ENCODE measurements at regions not wholly inside any gene's neighbourhood (a gene's known extent, or its start where the extent isn't known, plus 50 kb on each side); places are given as distances from the start of the nearest gene placed in this dataset.

DNA sequence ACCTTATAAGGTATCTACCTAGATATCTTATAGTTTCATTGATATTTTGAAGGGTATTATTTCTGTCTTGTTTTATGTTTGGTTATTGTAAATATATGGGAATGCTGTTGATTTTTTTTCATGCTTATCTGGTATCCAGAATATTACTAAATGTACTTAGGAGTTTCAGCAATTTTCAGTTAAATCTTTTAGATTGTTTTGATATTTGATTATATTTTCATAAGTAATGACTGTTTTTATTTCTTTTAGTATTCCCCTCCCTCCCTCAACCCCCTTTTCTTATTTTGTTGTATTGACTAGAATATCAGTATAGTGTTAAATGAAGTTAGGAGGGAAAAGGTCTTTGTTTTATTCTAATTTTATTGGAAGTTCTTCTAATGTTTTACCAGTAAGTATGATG, 344.4 kb upstream of the PROX1 start:
- no peak for DNase-seq (ENCODE audit: low read depth in 2 of 2)

DNA sequence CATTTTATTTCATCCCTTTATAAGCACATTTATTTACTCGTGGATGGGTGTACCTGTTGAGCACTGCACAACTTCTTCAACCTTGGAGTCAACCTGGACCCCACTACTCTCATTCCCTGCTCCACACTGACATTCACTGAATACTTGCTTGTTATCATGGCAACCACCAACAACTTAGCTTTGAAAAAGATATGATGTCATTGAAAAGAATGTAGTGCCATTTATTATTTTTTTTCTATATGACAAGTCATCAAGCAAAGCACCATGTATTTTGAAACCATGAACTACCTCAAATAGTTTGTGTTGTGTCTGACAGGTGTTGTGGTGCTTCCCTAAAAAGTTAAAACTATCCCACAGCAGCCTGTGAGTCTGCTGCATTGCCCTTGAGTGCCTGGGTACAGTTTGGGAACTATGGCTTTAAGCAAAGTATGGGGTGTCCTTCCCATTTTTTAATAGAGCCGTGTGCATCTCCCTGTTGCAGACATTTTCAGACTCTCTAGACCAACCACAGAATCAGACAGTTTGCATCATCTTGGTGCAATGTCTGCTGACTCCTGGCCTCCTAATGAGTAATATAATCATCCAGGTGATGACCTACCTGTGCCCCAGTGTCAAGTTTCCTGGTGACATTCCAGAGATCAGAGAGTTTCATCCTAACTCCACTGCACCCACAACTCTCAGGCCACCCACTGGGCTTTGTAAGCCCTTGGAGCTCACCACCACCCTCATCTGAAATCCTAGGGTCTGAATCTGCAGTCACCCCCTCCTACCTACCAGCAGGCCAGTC, 339.7 kb upstream of the PROX1 start:
- DNase-seq (ENCODE audit: low read depth in 2 of 2), result no peak

DNA sequence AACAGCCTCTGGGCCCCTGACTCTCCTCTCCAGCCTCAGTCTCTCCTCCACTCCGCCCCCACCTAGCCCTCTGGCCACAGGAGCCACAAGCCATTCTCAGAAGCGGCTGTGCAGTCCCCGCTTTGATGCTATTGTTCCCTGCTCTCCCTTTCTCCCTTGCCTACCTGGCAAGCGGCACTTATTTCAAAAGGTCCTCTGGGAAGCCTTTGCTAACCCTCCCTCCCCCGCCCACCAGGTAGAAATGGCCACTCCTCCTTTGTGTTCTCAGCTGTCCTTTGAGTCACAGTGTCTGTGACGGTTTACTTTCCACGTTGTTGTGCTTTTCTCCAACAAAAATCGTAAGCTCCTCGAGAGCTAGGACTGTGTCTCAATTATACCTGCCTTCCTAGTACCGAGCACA, 338.4 kb upstream of the PROX1 start:
- no peak for DNase-seq (ENCODE audit: low read depth in 2 of 2)

DNA sequence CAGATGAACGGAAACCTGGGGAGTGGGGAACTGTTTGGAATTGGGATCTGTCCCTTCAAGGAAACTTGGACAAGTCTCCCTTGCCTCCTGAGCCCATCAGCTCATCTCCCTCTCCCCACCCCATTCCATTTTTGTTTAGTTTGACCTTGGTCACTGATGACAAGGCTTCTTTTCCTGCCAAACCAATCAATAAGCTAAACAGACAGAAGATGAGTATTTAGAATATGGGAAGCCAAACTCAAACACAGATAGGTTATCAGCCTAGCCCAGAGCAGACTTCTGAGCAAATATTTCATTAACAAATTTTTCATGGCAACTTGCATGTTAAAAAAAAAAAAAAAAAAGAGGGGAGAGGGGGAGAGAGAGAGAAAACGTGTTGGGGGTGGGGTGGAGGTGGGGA, 337.2 kb upstream of the PROX1 start:
- no peak for DNase-seq (ENCODE audit: low read depth in 2 of 2)

DNA sequence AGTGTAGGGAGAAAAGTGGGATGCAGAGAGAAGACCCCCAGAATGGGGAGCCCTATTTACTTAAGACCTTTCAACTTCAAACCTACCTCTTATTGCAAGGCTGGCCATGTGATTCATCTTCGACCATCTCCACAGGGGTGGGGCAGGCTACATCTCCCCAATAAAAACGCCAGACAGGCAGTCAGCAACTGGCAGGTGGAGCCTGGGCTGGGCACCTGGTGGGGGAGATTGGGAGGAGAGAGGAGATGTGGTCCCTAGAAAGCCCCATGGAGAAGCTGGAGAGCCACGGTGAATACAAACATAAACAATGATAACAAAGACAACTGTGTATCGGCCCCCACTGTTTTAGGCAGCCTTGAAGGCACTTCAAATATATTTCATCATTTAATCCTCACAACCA, 336.7 kb upstream of the PROX1 start:
- DNase-seq (ENCODE audit: low read depth in 2 of 2), result no peak

DNA sequence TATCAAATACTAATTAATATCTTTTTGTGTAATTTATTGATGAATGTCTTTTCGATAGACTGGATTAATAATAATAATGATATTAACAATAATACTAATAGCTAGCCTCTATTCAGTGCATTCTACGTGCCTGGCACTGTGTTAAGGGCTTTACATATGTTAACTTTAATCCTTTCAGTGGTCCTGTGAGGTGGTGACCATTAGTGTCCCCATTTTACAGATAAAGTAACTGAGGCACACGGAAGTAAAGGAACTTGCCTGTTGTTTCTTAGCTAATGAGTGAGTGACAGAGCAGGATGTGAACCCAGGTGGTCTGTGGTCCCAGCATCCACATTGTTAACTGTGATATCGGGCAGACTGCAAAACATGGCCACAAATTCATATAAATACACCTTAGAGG, 335.7 kb upstream of the PROX1 start:
- DNase-seq (ENCODE audit: low read depth in 2 of 2), result no peak

DNA sequence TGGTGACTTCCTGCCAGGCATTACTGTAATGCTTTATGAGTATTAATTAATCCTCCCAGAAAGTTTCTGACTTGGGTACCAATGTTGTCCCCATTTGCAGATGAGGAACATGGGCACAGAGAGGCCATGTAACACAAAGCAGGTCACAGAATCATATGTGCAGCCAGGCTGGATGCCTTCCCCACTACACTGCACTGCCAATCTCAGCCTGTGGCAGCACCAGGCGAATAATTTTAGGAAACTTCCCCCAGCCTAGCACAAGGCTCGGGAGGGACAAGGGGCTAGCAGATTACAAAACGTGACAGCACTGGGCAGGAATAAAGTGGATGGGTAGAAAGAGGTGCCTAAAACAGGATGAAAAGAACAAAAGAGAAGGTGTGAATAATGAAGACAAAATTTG, 331.7 kb upstream of the PROX1 start:
- DNase-seq (ENCODE audit: low read depth in 2 of 2), result no peak

DNA sequence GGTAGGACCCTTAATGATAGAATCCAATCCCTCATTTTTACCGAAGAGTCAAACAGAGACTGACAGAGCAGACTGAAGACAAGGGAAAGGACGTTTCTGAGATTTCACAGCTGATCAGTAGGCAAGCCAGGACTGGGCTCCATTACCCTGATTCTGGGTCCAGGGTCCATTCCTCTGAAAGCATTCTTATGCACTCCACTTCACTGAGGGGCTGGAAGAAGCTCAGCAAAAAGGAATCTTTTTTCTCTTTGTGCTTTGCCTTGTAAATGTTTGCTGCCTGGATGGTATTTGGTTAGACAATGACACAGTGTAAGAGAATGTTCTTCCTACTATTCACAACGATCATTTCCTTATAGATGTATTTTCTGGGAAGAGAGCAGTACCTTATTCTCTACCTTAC, 331.3 kb upstream of the PROX1 start:
- no peak for DNase-seq (ENCODE audit: low read depth in 2 of 2)

DNA sequence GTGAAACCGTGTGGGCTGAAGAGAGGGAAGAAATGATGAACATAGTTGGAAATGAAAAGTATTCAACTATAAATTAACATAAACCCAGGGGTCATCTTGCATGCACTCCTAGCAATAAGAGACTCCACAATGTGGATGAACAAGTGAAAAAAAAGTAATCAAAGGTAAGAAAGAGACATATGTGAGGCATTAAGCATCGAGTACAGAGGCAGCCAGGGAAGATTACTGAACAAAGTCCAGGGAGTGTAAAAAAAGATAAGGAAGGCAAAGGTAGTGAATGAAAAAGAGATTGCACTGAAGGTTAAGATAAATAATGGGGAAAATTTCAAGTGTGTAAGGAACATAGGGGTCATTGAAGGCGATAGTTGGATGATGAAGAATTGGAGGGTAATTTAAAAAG, 330.8 kb upstream of the PROX1 start:
- DNase-seq (ENCODE audit: low read depth in 2 of 2), result no peak

DNA sequence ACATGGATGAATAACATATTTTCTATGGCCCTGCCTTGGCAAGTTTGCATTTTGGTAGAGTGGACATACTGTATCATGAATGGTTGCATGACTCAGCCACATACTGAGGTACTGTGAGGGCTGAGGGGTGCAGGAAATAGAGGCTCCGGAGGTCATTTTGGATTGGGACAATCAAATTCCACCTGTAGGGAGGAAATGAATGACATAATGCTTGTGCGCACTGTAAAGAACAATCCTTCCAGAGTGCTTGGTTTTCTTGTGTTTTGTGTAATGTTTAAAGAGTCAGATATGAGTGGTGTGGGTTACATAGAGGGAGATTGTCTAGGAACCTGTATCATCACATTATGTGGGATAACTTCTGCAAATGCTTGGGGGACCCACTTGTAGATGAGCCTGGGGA, 329.9 kb upstream of the PROX1 start:
- no peak for DNase-seq (ENCODE audit: low read depth in 2 of 2)

DNA sequence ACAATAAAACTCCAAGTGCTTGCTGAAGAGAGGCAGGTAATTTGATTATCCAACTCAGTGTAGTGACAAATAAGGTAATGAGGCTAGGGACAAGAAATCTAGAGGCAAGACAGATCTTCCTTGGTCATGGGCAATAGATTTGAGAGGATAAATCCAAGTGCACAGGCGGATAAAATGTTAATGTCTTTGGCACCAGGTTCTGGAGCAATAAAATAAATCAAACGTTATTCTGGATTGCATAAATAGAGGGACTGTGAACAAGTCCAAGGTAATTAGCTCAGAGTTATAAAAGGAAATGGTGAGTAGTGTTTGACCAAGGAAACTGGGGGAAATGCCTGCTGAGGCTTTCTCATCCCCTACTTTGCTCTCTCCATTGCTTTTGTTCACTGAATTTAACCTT, 329.3 kb upstream of the PROX1 start:
- no peak for DNase-seq (ENCODE audit: low read depth in 2 of 2)

DNA sequence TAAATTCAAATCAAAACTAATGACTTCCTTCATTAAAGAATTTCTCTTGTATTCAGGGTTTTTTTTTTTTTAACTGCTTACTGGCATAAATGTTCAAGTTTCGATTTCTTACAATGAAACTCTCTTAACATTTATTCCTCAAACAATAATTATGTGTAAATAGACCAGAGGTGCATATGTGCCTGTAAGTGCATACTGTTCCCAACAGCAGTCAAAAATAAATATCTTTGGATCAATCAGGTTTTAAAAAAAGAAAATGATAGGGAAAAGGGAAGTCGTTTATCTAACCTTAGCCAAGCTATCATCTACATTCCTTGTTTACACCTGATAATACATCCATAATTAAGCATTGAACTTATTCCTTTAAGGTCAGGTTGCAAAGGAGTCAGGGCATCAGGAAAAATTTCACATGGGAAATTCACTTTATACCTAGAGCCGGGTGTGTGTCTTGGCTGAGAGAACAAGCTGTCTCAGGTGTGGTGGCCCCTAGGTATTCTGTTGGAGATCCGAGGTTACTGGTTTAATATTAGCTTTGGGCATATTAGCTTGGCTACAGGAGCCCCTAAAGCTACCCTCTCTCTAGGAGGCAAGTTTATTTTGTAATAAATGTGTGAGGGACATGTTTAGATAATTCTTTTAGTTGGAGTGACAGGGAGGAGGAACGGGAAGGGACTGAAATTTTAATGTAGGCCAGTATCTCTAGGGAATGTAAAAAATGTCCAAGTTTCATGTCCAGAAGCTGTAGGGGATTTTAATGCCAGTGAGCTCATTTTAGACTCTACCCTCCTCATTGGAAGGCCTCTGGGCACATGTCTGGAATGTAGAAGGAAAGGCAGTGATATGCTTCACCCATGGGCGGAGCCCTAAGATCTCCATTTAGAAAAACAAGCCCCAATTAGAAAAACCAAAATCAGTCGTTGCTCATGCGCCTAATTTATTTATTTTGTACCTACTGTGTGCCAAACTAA, 327.9 kb upstream of the PROX1 start:
- no peak for DNase-seq (ENCODE audit: low read depth in 2 of 2)

DNA sequence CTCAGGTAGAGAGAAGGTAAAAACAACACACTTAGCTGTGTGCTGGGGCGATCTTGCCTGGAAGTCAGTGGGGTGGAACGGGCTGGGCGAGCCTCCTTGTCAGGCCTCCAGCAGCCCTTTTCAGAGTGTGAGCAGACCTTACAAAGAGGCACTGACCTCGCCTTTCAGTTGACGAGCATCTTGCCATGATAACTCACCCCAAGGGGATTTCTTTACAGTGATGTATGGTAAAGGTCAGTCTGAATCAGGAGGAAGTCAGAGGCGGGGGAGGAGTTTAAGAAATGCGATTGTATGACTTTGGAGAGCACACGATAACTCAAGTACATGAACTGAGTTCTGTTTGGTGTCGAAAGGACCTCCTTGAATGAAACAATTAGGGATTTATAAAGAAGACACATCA, 326.5 kb upstream of the PROX1 start:
- DNase-seq (ENCODE audit: low read depth in 2 of 2), result no peak

DNA sequence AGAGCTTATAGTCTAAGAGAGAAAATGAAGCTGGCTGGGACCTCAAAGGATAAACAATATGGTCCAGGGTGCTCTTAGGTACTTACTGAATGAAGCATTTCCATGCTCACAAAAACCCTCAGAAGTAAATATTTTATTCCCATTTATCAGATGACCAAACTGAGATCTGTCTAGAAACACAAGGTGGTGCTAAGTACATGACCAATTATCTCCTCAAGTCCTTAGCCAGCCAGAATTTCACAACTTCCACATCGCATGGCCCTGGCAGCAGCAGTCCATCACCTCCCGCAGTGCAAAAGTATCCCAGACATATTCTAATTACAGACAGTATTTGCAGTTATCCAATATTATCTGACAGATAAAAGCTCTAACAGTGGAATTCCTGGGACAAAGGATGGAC, 321.7 kb upstream of the PROX1 start:
- no peak for DNase-seq (ENCODE audit: low read depth in 2 of 2)

DNA sequence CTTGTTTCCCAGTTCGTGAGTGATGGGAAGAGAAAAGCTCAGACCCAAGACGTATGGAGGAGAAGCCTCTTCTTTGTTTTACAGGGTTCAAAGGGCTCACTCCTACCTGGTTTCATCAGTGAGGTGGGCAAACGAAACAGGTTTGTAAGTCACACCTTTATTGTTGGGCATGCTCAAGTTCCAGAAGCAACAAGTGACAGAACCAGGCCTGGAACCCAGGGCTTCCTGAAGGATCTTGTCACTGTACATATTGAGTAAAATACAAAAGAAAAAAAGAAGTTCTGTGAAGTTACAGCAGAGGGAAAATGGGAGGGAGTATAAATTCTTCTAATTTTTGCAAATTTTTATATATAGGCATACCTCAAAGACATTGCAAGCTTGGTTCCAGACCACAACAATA, 320.9 kb upstream of the PROX1 start:
- DNase-seq (ENCODE audit: low read depth in 2 of 2), result no peak

DNA sequence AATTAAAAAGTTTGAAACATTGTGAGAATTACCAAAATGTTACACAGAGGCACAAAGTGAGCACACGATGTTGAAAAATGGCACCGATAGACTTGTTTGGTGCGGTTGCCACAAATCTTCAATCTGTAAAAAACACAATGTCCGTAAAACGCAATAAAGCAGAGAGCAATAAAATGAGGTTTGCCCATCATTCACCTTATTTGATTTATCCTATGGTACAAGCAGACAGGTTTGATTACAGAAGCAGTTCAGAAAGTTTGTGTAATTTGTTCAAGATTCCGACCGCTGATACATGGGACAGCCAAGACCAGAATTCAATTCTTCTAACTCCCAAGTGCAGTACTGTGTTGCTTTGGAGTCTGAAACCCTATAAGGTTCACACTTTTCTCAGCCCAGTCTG, 318.3 kb upstream of the PROX1 start:
- DNase-seq (ENCODE audit: low read depth in 2 of 2), result no peak

DNA sequence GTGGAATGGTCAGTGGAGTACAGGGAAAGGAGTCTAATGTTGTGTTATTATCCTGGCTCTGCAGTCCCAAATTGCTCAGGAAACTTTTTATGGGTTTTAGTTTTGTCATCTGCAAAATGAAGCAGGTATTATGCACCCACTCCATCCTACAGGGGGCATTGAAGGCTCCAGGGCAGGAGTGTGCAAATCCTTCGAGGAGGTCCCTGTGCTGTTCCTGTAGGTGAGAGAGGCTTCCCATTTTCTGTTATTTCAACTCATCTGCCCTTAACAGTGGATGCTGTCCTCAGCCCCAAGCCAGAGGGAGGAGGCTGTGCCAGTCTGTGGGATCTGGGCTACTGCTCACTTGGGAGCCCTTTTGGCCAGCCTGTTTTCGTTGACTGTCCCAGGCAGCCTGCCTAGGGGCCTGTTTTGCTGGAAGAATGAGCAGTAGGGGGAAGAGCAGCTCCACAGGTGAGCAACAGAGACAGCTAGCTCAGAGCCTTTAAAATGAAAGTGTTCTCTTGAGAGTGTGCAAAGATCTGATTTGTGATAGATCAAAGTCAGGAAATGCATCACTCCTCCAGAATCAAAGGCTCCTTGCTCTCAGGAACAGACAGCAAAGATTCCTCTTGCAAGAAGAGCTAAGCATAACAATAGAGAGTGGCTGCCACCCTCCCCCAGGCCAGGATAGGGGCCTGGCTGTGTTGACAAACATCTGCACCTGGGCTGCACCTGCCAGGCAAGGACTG, 317.6 kb upstream of the PROX1 start:
- DNase-seq (ENCODE audit: low read depth in 2 of 2), result no peak

DNA sequence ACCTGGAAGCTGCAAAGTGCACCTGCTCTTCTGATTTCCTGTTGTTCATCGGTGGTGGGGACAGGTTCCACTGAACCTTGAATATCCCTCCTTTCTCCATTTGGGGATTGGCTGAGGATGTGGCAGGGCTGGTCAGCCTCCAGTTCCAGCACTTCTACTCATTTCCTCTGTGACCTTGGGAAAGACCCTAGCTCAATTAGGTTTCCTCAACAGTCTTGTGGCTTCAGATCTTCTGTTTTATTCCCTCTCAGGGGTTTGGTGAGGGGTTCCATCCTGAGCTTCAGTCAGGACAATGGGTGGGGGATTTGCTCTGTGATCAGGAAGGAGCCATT, 317.1 kb upstream of the PROX1 start:
- no peak for DNase-seq (ENCODE audit: low read depth in 2 of 2)

DNA sequence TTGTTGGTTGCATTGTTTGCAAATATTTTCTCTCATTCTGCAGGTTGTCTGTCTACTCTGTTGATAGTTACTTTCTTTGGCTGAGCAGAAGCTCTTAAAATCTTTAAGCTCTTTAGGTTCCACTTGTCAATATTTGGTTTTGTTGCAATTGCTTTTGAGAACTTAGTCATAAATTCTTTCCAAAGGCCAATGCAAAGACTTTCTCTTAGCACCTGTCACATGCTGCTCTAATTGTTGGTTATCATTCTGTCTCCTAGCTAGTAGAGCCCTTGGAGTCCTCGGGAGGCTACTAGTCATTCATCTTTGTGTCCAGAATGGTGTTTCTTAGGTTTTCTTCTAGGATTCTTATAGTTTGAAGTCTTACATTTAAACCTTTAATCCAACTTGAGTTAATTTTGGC, 312.7 kb upstream of the PROX1 start:
- DNase-seq (ENCODE audit: low read depth in 2 of 2), result no peak

DNA sequence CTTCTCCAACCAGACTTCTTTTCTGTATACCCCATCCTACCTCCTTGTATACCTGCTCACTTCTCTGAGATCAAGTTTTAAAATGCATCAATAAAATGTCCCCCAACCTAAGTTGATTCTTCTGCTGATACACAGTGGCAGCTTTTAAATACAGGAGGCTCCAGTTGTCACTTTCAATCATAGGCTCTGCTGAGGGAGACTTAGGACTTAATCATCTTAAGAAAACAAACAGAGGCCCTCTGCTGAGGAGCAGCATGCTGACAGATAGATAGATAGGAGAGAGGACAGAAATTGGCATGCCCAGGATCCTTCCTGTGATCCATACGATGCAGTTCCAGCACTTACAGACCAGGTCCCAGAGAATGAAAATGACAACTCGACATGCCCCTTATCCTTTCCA, 311.0 kb upstream of the PROX1 start:
- DNase-seq (ENCODE audit: low read depth in 2 of 2), result no peak

DNA sequence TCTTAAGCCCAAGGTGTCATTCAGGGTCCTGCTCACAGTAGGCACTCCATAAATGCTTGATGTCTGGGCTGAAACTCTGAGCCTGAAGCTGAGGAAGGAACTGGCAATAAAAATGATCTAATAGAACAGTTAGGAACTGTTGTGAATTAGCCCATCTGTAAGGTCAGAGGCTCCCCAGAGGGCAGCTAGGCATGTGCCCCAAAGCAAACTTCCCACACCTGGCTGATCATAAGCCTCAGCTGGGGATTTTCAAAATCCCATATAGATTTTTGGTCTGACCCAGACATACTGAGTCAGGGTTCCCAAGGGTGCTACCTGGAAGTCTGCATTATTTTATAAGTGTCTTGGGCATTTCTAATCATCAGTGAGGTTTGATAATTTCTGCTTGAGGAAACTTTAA, 309.4 kb upstream of the PROX1 start:
- no peak for DNase-seq (ENCODE audit: low read depth in 2 of 2)

DNA sequence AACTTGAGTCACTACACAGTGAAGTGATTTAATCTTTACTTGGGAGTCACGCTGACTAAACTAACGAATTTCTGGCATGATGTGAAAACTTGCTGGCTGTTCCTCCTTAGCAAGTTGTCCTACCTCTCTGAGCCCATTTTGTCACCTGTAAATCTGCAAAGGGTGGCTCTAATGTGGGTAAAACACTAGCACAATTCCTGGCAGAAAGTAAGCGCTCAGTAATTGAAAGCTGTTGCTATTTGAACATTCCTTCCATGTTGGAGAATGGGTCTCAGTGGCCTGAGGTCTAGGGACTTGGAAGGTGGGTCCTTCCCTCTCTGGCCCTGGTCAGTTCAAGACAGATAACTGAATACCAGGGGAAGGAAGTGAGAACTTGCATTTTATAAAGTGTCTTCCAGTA, 309.0 kb upstream of the PROX1 start:
- no peak for DNase-seq (ENCODE audit: low read depth in 2 of 2)

DNA sequence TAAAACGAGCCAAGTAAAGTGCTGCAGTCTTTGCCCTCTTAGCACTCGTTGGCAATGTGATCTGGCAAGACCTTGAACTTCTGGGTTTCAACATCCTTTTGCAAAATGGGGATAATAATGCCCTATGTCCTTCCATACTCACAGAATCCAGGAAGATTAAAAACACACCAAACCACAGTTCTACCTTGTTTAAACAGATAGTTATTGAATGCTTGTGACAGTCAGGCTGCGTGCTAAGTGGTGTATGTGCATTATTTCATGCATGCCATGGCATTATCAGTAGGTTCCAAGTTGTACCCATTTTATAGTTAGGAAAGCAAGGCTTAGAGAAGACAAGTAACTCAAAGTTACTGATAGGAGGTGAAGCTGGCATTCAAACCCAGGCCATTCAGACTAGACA, 308.6 kb upstream of the PROX1 start:
- no peak for DNase-seq (ENCODE audit: low read depth in 2 of 2)

All from stimulated activated CD4-positive, alpha-beta T cell treated with anti-CD3 and anti-CD28 coated beads, Interleukin-4, amount 100 ng/mL, for 48 hours (primary cell).